Psoas muscle (tissue), 7 donors: ENCODE measurements at regions not wholly inside any gene's neighbourhood (a gene's known extent, or its start where the extent isn't known, plus 50 kb on each side); places are given as distances from the start of the nearest gene placed in this dataset.

Experiments used
- ATAC-seq, 4 donors: fragments of 200-7000 bp; cut with Tn5 transposase; one replicate each; pipeline ENCODE4 v1.9.1; 2020; ENCODE audit warnings: moderate library complexity in 3 of 4, mild to moderate bottlenecking in 2 of 4
- DNase-seq, 2 donors: peaks; one replicate each; pipeline ENCODE4 v3.0.0-alpha.2; 2020
- H3K27ac ChIP-seq: fragments of 200-600 bp; one replicate; pipeline ENCODE4 v1.8.0; 2022
- H3K27me3 ChIP-seq, 3 donors: fragments of 200-600 bp in 1 of 3; one replicate each; pipeline versions ENCODE4 v1.6.1 to v1.8.0; 2013 to 2022; ENCODE audit warnings: low read length in 2 of 3, mild to moderate bottlenecking in 2 of 3, moderate library complexity in 1 of 3; ENCODE audit not compliant: insufficient read depth in 3 of 3
- H3K36me3 ChIP-seq, 2 donors: fragments of 200-600 bp in 1 of 2; one replicate each; pipeline versions ENCODE4 v1.6.1 to v1.8.0; 2013 to 2022; ENCODE audit warnings: low read depth in 1 of 2, mild to moderate bottlenecking in 1 of 2, moderate library complexity in 1 of 2; ENCODE audit not compliant: insufficient read depth in 1 of 2
- H3K4me1 ChIP-seq: fragments of 200-600 bp; one replicate; pipeline ENCODE4 v1.8.0; 2022
- H3K4me3 ChIP-seq: fragments of 200-600 bp; one replicate; pipeline ENCODE4 v1.8.0; 2022; ENCODE audit warnings: mild to moderate bottlenecking
- H3K9me3 ChIP-seq: fragments of 200-600 bp; one replicate; pipeline ENCODE4 v1.8.0; 2022
- WGBS, 3 donors: extraction: QIAGEN DNeasy Blood & Tissue Kit; methylation state at CpG; one replicate each; pipeline versions ENCODE4 v1.1.6 to v1.1.7; 2013; 5-methylcytosine and 5-hydroxymethylcytosine counted together
- intact Hi-C, 2 donors: fragments of 100-400 bp; cut with DNase I; formaldehyde crosslinking; loops; one replicate each; pipeline versions ENCODE4 v1.11.0 to v1.14.2; 2022
- TF ChIP-seq, protein P1 (sequence below): fragments of 200-600 bp; IDR thresholded peaks from one replicate; pipeline ENCODE4 v1.8.0; 2022; ENCODE audit warnings: antibody characterized with exemption
- donor health status: healthy with polysubstance abuse.
- donor health status: DM: no; HTN: no; CAD: no; lungs with moderate emphysema.
- donor health status: Bipolar disorder and iron deficiency.
- donor health status: healthy.
- donor health status: DM: yes; HTN: yes; CAD: no.
- donor health status: DM: no; HTN: no; CAD: no.
- donor health status: DM: yes; HTN: yes; CAD: no.

GRCh38 chr6:141174932-141175331, 957.8 kb upstream of the GJE1 start:
- no peak overlapping the region for H3K27ac ChIP-seq
- no peak overlapping the region for H3K4me3 ChIP-seq
- H3K9me3 ChIP-seq: no peaks in the 10 kb centered on the region
- H3K4me1 ChIP-seq: no peaks in the 10 kb centered on the region
- intact Hi-C loops: no loop called here
- H3K36me3 ChIP-seq: no peaks in the 10 kb centered on the region
- no peak for ATAC-seq
- H3K27me3 ChIP-seq: no peaks in the 10 kb centered on the region
- DNase-seq: no peak
- TF ChIP-seq, protein P1, sequence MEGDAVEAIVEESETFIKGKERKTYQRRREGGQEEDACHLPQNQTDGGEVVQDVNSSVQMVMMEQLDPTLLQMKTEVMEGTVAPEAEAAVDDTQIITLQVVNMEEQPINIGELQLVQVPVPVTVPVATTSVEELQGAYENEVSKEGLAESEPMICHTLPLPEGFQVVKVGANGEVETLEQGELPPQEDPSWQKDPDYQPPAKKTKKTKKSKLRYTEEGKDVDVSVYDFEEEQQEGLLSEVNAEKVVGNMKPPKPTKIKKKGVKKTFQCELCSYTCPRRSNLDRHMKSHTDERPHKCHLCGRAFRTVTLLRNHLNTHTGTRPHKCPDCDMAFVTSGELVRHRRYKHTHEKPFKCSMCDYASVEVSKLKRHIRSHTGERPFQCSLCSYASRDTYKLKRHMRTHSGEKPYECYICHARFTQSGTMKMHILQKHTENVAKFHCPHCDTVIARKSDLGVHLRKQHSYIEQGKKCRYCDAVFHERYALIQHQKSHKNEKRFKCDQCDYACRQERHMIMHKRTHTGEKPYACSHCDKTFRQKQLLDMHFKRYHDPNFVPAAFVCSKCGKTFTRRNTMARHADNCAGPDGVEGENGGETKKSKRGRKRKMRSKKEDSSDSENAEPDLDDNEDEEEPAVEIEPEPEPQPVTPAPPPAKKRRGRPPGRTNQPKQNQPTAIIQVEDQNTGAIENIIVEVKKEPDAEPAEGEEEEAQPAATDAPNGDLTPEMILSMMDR: no peak
- WGBS, 3 donors: 94 to 96% (median 95%) methylated on average over 17 to 18 of the region's 18 CpGs

- TF ChIP-seq, protein P1: no peak
- no peak for ATAC-seq
- Histone ChIP-seq H3K36me3 (no peaks in the 10 kb centered on the region), H3K4me1 (no peaks in the 10 kb centered on the region), H3K4me3 (no peak overlapping the region), H3K27me3 (no peaks in the 10 kb centered on the region), H3K9me3 (no peaks in the 10 kb centered on the region), H3K27ac (no peak overlapping the region)
- intact Hi-C loops: no loop called here
- no peak for DNase-seq
Measured at GRCh38 chr6:141173529-141173928, 959.2 kb upstream of the GJE1 start.

GRCh38 chr6:141169419-141169818, 963.3 kb upstream of the GJE1 start:
- Histone ChIP-seq H3K4me1 (no peaks in the 10 kb centered on the region), H3K36me3 (no peaks in the 10 kb centered on the region), H3K27ac (no peak overlapping the region), H3K9me3 (no peaks in the 10 kb centered on the region), H3K4me3 (no peak overlapping the region), H3K27me3 (no peaks in the 10 kb centered on the region)
- TF ChIP-seq, protein P1: no peak
- ATAC-seq (no peak), DNase-seq (no peak)
- intact Hi-C loops: no loop called here
- 49 to 66% (median 65%) methylated on average over 1 of the region's 1 CpG for WGBS, 3 donors

GRCh38 chr6:141167945-141168344, 964.8 kb upstream of the GJE1 start:
- 95 to 99% (median 96%) methylated on average over 20 of the region's 20 CpGs for WGBS, 3 donors
- intact Hi-C loops: no loop called here
- Histone ChIP-seq H3K27ac (no peak overlapping the region), H3K9me3 (no peaks in the 10 kb centered on the region), H3K27me3 (no peaks in the 10 kb centered on the region), H3K4me3 (no peak overlapping the region), H3K36me3 (no peaks in the 10 kb centered on the region), H3K4me1 (no peaks in the 10 kb centered on the region)
- TF ChIP-seq, protein P1: no peak
- DNase-seq (no peak), ATAC-seq (no peak)

DNA sequence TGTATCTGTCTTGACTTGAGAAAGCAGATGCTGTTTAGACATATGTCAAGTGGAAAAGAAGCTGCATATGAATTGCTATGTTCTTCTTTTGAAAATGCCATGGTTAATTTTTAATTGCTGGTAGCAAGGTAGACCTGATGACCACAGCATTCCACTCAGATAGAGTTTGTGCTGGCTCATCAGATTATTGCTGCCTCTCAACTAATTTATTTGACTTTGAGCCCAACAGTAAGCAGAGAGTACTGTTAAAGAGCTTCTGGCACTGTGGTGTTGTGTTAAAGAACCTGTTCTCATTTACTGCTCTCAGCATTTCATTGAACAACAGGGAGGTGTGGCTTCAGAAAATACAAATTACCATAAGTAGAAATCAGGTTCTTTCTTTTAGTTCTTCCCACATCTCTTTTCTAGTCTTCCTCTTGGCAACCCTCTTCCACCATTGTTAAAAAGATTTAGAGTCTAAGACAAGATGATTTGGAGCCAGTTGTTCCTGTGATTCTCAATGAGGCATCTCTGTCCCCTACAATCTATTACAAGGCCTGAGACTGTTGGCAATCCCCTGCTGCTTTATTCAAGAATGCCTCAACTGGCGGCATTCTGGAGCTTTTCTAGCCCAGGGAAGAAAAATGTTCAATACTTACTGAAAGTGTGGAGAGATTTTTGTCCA, 967.6 kb upstream of the GJE1 start:
- 72 to 82% (median 76%) methylated on average over 1 of the region's 1 CpG for WGBS, 3 donors

More for the DNA sequence above, 967.6 kb upstream of the GJE1 start:
- Histone ChIP-seq H3K36me3 (no peaks in the 10 kb centered on the region), H3K27ac (no peak overlapping the region), H3K4me3 (no peak overlapping the region), H3K27me3 (no peaks in the 10 kb centered on the region), H3K9me3 (no peaks in the 10 kb centered on the region), H3K4me1 (no peaks in the 10 kb centered on the region)
- TF ChIP-seq, protein P1: no peak
- intact Hi-C loops: no loop called here
- DNase-seq: no peak
- ATAC-seq: no peak
